Psoas muscle (tissue), 7 donors: ENCODE measurements at regions not wholly inside any gene's neighbourhood (a gene's known extent, or its start where the extent isn't known, plus 50 kb on each side); places are given as distances from the start of the nearest gene placed in this dataset.
"Not testable (repeated sequence)": the region's sequence is repeated elsewhere in the genome, so short reads cannot be mapped to it uniquely, and the experiment has no call there.

Source experiments
- ATAC-seq, 4 donors: fragments of 200-7000 bp; cut with Tn5 transposase; one replicate each; pipeline ENCODE4 v1.9.1; 2020; ENCODE audit warnings: moderate library complexity in 3 of 4, mild to moderate bottlenecking in 2 of 4
- DNase-seq, 2 donors: peaks; one replicate each; pipeline ENCODE4 v3.0.0-alpha.2; 2020
- H3K27ac ChIP-seq: fragments of 200-600 bp; one replicate; pipeline ENCODE4 v1.8.0; 2022
- H3K27me3 ChIP-seq, 3 donors: fragments of 200-600 bp in 1 of 3; one replicate each; pipeline versions ENCODE4 v1.6.1 to v1.8.0; 2013 to 2022; ENCODE audit warnings: low read length in 2 of 3, mild to moderate bottlenecking in 2 of 3, moderate library complexity in 1 of 3; ENCODE audit not compliant: insufficient read depth in 3 of 3
- H3K36me3 ChIP-seq, 2 donors: fragments of 200-600 bp in 1 of 2; one replicate each; pipeline versions ENCODE4 v1.6.1 to v1.8.0; 2013 to 2022; ENCODE audit warnings: low read depth in 1 of 2, mild to moderate bottlenecking in 1 of 2, moderate library complexity in 1 of 2; ENCODE audit not compliant: insufficient read depth in 1 of 2
- H3K4me1 ChIP-seq: fragments of 200-600 bp; one replicate; pipeline ENCODE4 v1.8.0; 2022
- H3K4me3 ChIP-seq: fragments of 200-600 bp; one replicate; pipeline ENCODE4 v1.8.0; 2022; ENCODE audit warnings: mild to moderate bottlenecking
- H3K9me3 ChIP-seq: fragments of 200-600 bp; one replicate; pipeline ENCODE4 v1.8.0; 2022
- CTCF ChIP-seq: fragments of 200-600 bp; IDR thresholded peaks from one replicate; pipeline ENCODE4 v1.8.0; 2022; ENCODE audit warnings: antibody characterized with exemption
- WGBS, 3 donors: extraction: QIAGEN DNeasy Blood & Tissue Kit; methylation state at CpG; one replicate each; pipeline versions ENCODE4 v1.1.6 to v1.1.7; 2013; 5-methylcytosine and 5-hydroxymethylcytosine counted together
- intact Hi-C, 2 donors: fragments of 100-400 bp; cut with DNase I; formaldehyde crosslinking; loops; one replicate each; pipeline versions ENCODE4 v1.11.0 to v1.14.2; 2022
- donor health status: healthy with polysubstance abuse.
- donor health status: DM: no; HTN: no; CAD: no; lungs with moderate emphysema.
- donor health status: Bipolar disorder and iron deficiency.
- donor health status: healthy.
- donor health status: DM: yes; HTN: yes; CAD: no.
- donor health status: DM: no; HTN: no; CAD: no.
- donor health status: DM: yes; HTN: yes; CAD: no.

GRCh38 chr6:16897669-16898068 lies 136.4 kb upstream of the ATXN1 start:
- no peak for DNase-seq
- no peak for ATAC-seq
- H3K4me3 ChIP-seq = no peak overlapping the region
- H3K36me3 ChIP-seq = no peaks in the 10 kb centered on the region
- no peaks in the 10 kb centered on the region for H3K27me3 ChIP-seq
- H3K27ac ChIP-seq = no peak overlapping the region
- intact Hi-C loops = no loop called here
- no peak for TF ChIP-seq CTCF
- H3K9me3 ChIP-seq = peaks cover 4% of the 10 kb centered on the region
- H3K4me1 ChIP-seq = no peaks in the 10 kb centered on the region
- WGBS, 3 donors = 85 to 94% (median 94%) methylated on average over 5 of the region's 5 CpGs

- no peak for TF ChIP-seq CTCF
- Histone ChIP-seq H3K4me3 (no peak overlapping the region), H3K27me3 (no peaks in the 10 kb centered on the region), H3K4me1 (no peaks in the 10 kb centered on the region), H3K36me3 (no peaks in the 10 kb centered on the region), H3K27ac (no peak overlapping the region), H3K9me3 (peaks cover 4% of the 10 kb centered on the region)
- intact Hi-C loops = no loop called here
- DNase-seq (no peak), ATAC-seq (no peak)
These were observed 133.0 kb upstream of the ATXN1 start for GRCh38 chr6:16894301-16894700.

GRCh38 chr6:16891110-16891509 lies 129.8 kb upstream of the ATXN1 start:
- H3K27me3 ChIP-seq, H3K27ac ChIP-seq, DNase-seq, H3K4me1 ChIP-seq, H3K36me3 ChIP-seq, intact Hi-C loops, ATAC-seq, H3K4me3 ChIP-seq, H3K9me3 ChIP-seq: not testable (repeated sequence)
- WGBS, 3 donors = 84 to 96% (median 91%) methylated on average over 7 of the region's 7 CpGs

GRCh38 chr6:16885411-16886160 lies 124.3 kb upstream of the ATXN1 start:
- no peaks in the 10 kb centered on the region for H3K27me3 ChIP-seq
- 69 to 75% (median 74%) methylated on average over 4 of the region's 4 CpGs for WGBS, 3 donors
- intact Hi-C loops = no loop called here
- no peak overlapping the region for H3K4me3 ChIP-seq
- DNase-seq (no peak), ATAC-seq (no peak)
- H3K9me3 ChIP-seq = no peaks in the 10 kb centered on the region
- no peaks in the 10 kb centered on the region for H3K36me3 ChIP-seq
- no peak for TF ChIP-seq CTCF
- no peaks in the 10 kb centered on the region for H3K4me1 ChIP-seq
- no peak overlapping the region for H3K27ac ChIP-seq

GRCh38 chr6:16884526-16884925 lies 123.3 kb upstream of the ATXN1 start:
- DNase-seq (no peak), ATAC-seq (no peak)
- 81 to 86% (median 84%) methylated on average over 1 of the region's 1 CpG for WGBS, 3 donors
- intact Hi-C loops = no loop called here
- no peak overlapping the region for H3K4me3 ChIP-seq
- H3K27me3 ChIP-seq = no peaks in the 10 kb centered on the region
- no peak overlapping the region for H3K27ac ChIP-seq
- TF ChIP-seq CTCF = no peak
- no peaks in the 10 kb centered on the region for H3K36me3 ChIP-seq
- no peaks in the 10 kb centered on the region for H3K4me1 ChIP-seq
- H3K9me3 ChIP-seq = no peaks in the 10 kb centered on the region
